Neural cell (in vitro differentiated cells): ENCODE measurements at regions not wholly inside any gene's neighbourhood (a gene's known extent, or its start where the extent isn't known, plus 50 kb on each side); places are given as distances from the start of the nearest gene placed in this dataset.

Experiments used
- H2AFZ ChIP-seq: fragments of 200-600, 300-800 bp; sonication (generic), shearing (Covaris generic); 2 replicates; pipeline ENCODE4 v1.6.0; 2014; ENCODE audit warnings: low read depth, mild to moderate bottlenecking, antibody characterized with exemption, low read length, moderate library complexity
- H3F3A ChIP-seq: fragments of 200-600 bp; shearing (Covaris generic); 2 replicates; pipeline ENCODE4 v1.6.1; 2016; ENCODE audit warnings: mild to moderate bottlenecking, moderate library complexity, mixed read lengths, antibody characterized with exemption, low read length; ENCODE audit not compliant: insufficient read depth, poor library complexity, severe bottlenecking
- H3K27ac ChIP-seq: fragments of 200-600, 300-800 bp; sonication (generic), shearing (Covaris generic); 2 replicates; pipeline ENCODE4 v1.5.1; 2014; ENCODE audit warnings: mild to moderate bottlenecking, low read length, moderate library complexity
- H3K27me3 ChIP-seq: fragments of 300-800, 200-600 bp; sonication (generic), shearing (Covaris generic); 2 replicates; pipeline ENCODE4 v1.6.0; 2014; ENCODE audit warnings: mild to moderate bottlenecking, low read depth, low read length, moderate library complexity; ENCODE audit not compliant: insufficient read depth
- H3K36me3 ChIP-seq: fragments of 300-800, 200-600 bp; sonication (generic), shearing (Covaris generic); 2 replicates; pipeline ENCODE4 v1.5.1; 2014; ENCODE audit warnings: mild to moderate bottlenecking, antibody characterized with exemption, low read length, moderate library complexity; ENCODE audit not compliant: insufficient read depth
- H3K4me2 ChIP-seq: fragments of 300-800, 200-600 bp; sonication (generic), shearing (Covaris generic); 2 replicates; pipeline ENCODE4 v1.6.0; 2014; ENCODE audit warnings: mild to moderate bottlenecking, low read length
- H3K4me3 ChIP-seq: fragments of 300-800, 200-600 bp; sonication (generic), shearing (Covaris generic); 2 replicates; pipeline ENCODE4 v1.5.1; 2014; ENCODE audit warnings: mild to moderate bottlenecking, low read length, moderate library complexity
- H3K79me2 ChIP-seq: fragments of 200-600 bp; shearing (Covaris generic); replicated peaks from 2 replicates; pipeline ENCODE4 v1.6.0; 2014; ENCODE audit warnings: mild to moderate bottlenecking, low read length, moderate library complexity; ENCODE audit not compliant: insufficient read depth
- H3K9ac ChIP-seq: fragments of 300-800, 200-600 bp; sonication (generic), shearing (Covaris generic); 2 replicates; pipeline ENCODE4 v1.6.1; 2016; ENCODE audit warnings: mild to moderate bottlenecking, low read length, mixed read lengths
- H3K9me2 ChIP-seq: fragments of 200-600 bp; shearing (Covaris generic); 2 replicates; pipeline ENCODE4 v1.6.1; 2016; ENCODE audit warnings: mild to moderate bottlenecking, low read length, mixed read lengths; ENCODE audit not compliant: insufficient read depth
- H3K9me3 ChIP-seq: fragments of 200-600, 300-800 bp; sonication (generic), shearing (Covaris generic); 2 replicates; pipeline ENCODE4 v1.6.1; 2016; ENCODE audit warnings: mild to moderate bottlenecking, mixed run types, low read length, moderate library complexity, mixed read lengths
- H4K20me1 ChIP-seq: fragments of 200-600 bp; shearing (Covaris generic); 2 replicates; pipeline ENCODE4 v1.6.1; 2016; ENCODE audit warnings: mild to moderate bottlenecking, mixed run types; ENCODE audit not compliant: insufficient read depth
- EP300 ChIP-seq: fragments of 450-650 bp; conservative IDR thresholded peaks from 2 replicates; pipeline ENCODE4 v1.6.1; 2014; ENCODE audit warnings: antibody characterized with exemption, mild to moderate bottlenecking, moderate library complexity; ENCODE audit not compliant: poor library complexity, severe bottlenecking
- EZH2 ChIP-seq: fragments of 200-600, 300-800 bp; shearing (Covaris generic), sonication (generic); IDR thresholded peaks from 2 replicates; pipeline ENCODE4 v1.6.1; 2014; ENCODE audit warnings: antibody characterized with exemption, low read length, borderline replicate concordance, mild to moderate bottlenecking; ENCODE audit not compliant: insufficient read depth, poor library complexity, severe bottlenecking
- MXI1 ChIP-seq: fragments of 450-650 bp; conservative IDR thresholded peaks from 2 replicates; pipeline ENCODE4 v1.6.1; 2014; ENCODE audit warnings: antibody characterized with exemption, mild to moderate bottlenecking; ENCODE audit not compliant: poor library complexity, severe bottlenecking
- POLR2AphosphoS5 ChIP-seq: IDR thresholded peaks from 2 replicates; pipeline ENCODE4 v1.6.1; 2012
- RAD21 ChIP-seq: fragments of 450-650 bp; conservative IDR thresholded peaks from 2 replicates; pipeline ENCODE4 v1.6.1; 2014; ENCODE audit warnings: antibody characterized with exemption, mild to moderate bottlenecking, moderate library complexity
- SMC3 ChIP-seq: fragments of 450-650 bp; conservative IDR thresholded peaks from 2 replicates; pipeline ENCODE4 v1.6.1; 2014; ENCODE audit warnings: antibody characterized with exemption, mild to moderate bottlenecking, moderate library complexity; ENCODE audit not compliant: poor library complexity
- TAF1 ChIP-seq: IDR thresholded peaks from 2 replicates; pipeline ENCODE4 v1.6.1; 2012; ENCODE audit warnings: low read depth
- TF ChIP-seq, protein P1 (sequence below): fragments of 450-650 bp; IDR thresholded peaks from 2 replicates; pipeline ENCODE4 v1.5.1; 2014; ENCODE audit warnings: antibody characterized with exemption, mild to moderate bottlenecking, moderate library complexity; ENCODE audit not compliant: poor library complexity, severe bottlenecking
- TF ChIP-seq, protein P2 (sequence below): IDR thresholded peaks from 2 replicates; pipeline ENCODE4 v1.6.1; 2012; ENCODE audit warnings: borderline replicate concordance

DNA sequence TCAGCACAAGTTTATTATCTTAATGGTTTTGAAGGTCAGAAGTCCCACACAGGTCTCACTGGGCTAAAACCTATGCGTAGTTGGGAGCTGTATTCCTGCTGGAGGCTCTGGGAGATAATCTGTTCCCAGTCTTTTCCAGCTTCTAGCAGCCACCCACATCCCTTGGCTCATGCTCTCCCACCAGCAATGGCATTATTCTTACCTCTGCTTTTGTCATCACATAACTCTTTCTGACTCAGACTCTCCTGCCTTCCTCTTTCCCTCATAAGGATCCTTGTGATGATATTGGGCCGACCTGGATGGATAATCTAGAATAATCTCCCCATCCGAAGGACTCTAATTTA, 122.2 kb upstream of the PRDX6 start:
- Histone ChIP-seq H3K4me3 (no peak overlapping the region), H3K9me2 (no peaks in the 10 kb centered on the region), H3K27me3 (no peaks in the 10 kb centered on the region), H3K9me3 (no peaks in the 10 kb centered on the region), H2AFZ (no peak overlapping the region), H3F3A (no peaks in the 10 kb centered on the region), H3K4me2 (no peak overlapping the region), H3K79me2 (no peaks in the 10 kb centered on the region), H4K20me1 (no peaks in the 10 kb centered on the region), H3K27ac (no peak overlapping the region), H3K36me3 (no peaks in the 10 kb centered on the region), H3K9ac (no peak overlapping the region)
- TF ChIP-seq MXI1, result no peak
- no peak for TF ChIP-seq SMC3
- no peak for TF ChIP-seq RAD21
- no peak for TF ChIP-seq EP300
- TF ChIP-seq, protein P1, sequence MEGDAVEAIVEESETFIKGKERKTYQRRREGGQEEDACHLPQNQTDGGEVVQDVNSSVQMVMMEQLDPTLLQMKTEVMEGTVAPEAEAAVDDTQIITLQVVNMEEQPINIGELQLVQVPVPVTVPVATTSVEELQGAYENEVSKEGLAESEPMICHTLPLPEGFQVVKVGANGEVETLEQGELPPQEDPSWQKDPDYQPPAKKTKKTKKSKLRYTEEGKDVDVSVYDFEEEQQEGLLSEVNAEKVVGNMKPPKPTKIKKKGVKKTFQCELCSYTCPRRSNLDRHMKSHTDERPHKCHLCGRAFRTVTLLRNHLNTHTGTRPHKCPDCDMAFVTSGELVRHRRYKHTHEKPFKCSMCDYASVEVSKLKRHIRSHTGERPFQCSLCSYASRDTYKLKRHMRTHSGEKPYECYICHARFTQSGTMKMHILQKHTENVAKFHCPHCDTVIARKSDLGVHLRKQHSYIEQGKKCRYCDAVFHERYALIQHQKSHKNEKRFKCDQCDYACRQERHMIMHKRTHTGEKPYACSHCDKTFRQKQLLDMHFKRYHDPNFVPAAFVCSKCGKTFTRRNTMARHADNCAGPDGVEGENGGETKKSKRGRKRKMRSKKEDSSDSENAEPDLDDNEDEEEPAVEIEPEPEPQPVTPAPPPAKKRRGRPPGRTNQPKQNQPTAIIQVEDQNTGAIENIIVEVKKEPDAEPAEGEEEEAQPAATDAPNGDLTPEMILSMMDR, result no peak

DNA sequence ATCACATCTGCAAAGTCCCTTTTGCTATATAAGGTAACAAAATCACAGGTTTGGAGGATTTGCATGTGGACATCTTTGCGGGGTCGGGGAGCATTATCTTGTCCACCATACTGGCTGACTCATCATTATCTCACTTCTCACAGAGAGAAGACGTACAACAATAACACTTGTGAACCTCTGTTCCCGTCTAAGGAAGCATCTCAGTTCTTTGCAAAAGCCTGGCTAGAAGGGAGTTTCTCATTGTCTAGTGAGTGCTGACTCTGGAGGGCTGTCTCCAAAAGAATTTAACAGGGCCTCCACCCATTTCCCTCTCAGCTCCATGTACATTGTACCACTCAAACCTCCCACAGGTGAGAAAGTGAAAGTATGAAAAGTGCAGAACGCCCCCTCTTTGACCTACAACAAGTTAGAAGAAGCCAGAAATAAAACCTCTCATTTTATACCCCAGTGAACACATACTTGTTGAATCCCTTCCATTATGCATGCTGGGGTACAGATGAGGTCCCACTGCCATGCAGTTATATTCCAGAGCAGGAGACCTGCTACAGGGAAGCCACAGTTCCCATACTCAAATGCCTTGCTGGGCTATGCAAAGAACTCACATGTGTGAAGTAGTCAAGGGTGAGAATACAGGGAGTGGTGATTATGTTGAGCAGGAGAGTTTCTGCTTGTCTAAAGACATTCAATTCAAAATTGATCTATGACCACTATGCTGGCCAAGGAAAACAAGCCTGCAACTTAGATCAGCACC, 121.7 kb upstream of the PRDX6 start:
- TF ChIP-seq RAD21 (no peak), EZH2 (no peak), TAF1 (no peak), MXI1 (no peak), EP300 (no peak), POLR2AphosphoS5 (no peak), SMC3 (no peak)
- TF ChIP-seq, protein P1, result no peak
- TF ChIP-seq, protein P2, sequence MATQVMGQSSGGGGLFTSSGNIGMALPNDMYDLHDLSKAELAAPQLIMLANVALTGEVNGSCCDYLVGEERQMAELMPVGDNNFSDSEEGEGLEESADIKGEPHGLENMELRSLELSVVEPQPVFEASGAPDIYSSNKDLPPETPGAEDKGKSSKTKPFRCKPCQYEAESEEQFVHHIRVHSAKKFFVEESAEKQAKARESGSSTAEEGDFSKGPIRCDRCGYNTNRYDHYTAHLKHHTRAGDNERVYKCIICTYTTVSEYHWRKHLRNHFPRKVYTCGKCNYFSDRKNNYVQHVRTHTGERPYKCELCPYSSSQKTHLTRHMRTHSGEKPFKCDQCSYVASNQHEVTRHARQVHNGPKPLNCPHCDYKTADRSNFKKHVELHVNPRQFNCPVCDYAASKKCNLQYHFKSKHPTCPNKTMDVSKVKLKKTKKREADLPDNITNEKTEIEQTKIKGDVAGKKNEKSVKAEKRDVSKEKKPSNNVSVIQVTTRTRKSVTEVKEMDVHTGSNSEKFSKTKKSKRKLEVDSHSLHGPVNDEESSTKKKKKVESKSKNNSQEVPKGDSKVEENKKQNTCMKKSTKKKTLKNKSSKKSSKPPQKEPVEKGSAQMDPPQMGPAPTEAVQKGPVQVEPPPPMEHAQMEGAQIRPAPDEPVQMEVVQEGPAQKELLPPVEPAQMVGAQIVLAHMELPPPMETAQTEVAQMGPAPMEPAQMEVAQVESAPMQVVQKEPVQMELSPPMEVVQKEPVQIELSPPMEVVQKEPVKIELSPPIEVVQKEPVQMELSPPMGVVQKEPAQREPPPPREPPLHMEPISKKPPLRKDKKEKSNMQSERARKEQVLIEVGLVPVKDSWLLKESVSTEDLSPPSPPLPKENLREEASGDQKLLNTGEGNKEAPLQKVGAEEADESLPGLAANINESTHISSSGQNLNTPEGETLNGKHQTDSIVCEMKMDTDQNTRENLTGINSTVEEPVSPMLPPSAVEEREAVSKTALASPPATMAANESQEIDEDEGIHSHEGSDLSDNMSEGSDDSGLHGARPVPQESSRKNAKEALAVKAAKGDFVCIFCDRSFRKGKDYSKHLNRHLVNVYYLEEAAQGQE, result no peak
- H3K9me3 ChIP-seq, result no peaks in the 10 kb centered on the region
- H2AFZ ChIP-seq, result no peak overlapping the region
- no peaks in the 10 kb centered on the region for H3K9me2 ChIP-seq
- H3K27ac ChIP-seq, result no peak overlapping the region
- no peak overlapping the region for H3K4me2 ChIP-seq
- H4K20me1 ChIP-seq, result no peaks in the 10 kb centered on the region
- no peaks in the 10 kb centered on the region for H3F3A ChIP-seq
- H3K4me3 ChIP-seq, result no peak overlapping the region
- H3K9ac ChIP-seq, result no peak overlapping the region
- H3K27me3 ChIP-seq, result no peaks in the 10 kb centered on the region
- H3K36me3 ChIP-seq, result no peaks in the 10 kb centered on the region
- no peaks in the 10 kb centered on the region for H3K79me2 ChIP-seq
